ENCODE measurements at regions not wholly inside any gene's neighbourhood (a gene's known extent, or its start where the extent isn't known, plus 50 kb on each side); places are given as distances from the start of the nearest gene placed in this dataset.
"Not testable (repeated sequence)": the region's sequence is repeated elsewhere in the genome, so short reads cannot be mapped to it uniquely, and the experiment has no call there.

DNA sequence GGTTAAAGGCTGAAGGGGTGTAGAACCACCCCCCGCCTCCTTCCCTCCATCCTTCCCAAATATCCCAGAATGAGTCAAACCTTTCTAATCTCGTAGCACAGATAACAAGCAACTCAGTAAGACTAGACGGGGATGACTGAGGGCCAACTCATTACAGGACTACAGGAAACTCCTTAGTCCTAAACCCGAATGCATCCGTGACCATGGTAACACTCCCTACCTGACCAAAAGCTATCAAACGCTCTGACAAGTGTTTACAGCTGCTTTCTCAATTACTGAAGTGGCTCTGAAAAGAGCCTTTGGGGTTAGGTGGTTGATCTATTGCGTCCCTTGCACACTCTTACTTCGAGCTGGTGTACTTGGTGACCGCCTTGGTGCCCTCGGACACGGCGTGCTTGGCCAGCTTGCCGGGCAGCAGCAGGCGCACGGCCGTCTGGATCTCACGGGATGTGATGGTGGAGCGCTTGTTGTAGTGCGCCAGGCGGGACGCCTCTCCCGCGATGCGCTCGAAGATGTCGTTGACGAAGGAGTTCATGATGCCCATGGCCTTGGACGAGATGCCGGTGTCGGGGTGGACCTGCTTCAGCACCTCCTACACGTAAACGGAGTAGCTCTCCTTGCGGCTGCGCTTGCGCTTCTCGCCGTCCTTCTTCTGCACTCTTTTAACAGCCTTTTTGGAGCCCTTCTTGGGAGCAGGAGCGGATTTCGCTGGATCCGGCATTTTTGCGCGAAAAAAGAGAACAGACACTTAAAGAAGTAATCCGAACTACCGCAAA lies 67.4 kb downstream of the FAM72B start:
- not testable (repeated sequence) for DNase-seq (ENCODE audit: low read depth)

DNA sequence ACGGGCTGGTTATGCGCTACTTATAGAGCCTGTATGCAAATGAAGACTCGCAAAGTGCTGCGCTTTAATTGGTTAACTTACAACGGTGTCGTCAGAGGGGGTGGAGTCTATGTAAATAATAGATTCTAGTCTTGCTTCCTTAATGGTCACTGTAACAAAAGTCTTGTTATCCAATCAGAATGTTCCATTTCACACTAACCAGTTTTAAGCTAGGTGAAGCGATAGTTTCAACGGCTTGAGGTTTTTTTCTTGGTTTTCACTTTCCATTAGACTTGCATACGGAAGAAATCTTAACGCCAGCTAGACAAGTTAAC lies 66.9 kb downstream of the FAM72B start:
- not testable (repeated sequence) for DNase-seq (ENCODE audit: low read depth)

DNA sequence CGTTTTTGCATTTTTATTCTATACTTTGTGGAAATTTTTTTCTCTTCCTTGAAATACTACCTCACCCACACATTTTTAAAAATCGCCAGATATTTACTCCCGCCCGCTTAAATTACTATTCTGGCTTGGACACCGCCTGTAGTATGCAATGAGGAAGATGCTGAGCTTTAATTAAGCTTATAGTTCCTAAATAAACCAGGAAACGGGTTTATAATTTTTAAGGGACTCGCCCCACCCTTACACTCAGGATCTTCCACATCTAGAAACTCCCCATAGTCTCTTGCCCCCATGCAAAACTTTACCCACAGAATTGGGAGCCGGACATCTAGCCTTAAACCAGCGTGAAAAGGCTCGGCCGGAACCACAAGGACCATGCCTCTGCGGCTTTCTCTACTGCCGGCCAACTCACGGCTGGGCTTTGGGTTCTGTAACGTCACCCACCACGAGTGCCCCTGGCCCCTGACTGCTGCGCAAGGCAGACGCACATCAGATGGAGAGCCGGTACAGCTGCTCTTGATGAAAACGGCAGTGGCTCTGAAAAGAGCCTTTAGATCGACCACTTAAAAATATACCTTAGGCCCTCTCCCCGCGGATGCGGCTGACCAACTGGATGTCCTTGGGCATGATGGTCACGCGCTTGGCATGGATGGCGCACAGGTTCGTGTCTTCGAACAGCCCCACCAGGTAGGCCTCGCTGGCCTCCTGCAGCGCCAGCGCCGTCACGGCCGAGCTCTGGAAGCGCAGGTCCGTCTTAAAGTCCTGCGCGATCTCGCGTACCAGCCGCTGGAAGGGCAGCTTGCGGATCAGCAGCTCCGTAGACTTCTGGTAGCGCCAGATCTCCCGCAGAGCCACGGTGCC lies 66.3 kb downstream of the FAM72B start:
- DNase-seq (ENCODE audit: low read depth) = not testable (repeated sequence)
